ENCODE measurements at regions not wholly inside any gene's neighbourhood (a gene's known extent, or its start where the extent isn't known, plus 50 kb on each side); places are given as distances from the start of the nearest gene placed in this dataset.

GRCh38 chr15:97052513-97052912 lies 722.0 kb downstream of the NR2F2 start:
- Histone ChIP-seq H3K27me3 (ENCODE audit: low read depth) (no peaks in the 10 kb centered on the region), H3K27ac (no peak overlapping the region), H3K4me1 (no peaks in the 10 kb centered on the region), H3K9me3 (no peaks in the 10 kb centered on the region), H3K36me3 (no peaks in the 10 kb centered on the region), H3K4me3 (no peak overlapping the region)
- TF ChIP-seq, protein P1, sequence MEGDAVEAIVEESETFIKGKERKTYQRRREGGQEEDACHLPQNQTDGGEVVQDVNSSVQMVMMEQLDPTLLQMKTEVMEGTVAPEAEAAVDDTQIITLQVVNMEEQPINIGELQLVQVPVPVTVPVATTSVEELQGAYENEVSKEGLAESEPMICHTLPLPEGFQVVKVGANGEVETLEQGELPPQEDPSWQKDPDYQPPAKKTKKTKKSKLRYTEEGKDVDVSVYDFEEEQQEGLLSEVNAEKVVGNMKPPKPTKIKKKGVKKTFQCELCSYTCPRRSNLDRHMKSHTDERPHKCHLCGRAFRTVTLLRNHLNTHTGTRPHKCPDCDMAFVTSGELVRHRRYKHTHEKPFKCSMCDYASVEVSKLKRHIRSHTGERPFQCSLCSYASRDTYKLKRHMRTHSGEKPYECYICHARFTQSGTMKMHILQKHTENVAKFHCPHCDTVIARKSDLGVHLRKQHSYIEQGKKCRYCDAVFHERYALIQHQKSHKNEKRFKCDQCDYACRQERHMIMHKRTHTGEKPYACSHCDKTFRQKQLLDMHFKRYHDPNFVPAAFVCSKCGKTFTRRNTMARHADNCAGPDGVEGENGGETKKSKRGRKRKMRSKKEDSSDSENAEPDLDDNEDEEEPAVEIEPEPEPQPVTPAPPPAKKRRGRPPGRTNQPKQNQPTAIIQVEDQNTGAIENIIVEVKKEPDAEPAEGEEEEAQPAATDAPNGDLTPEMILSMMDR (IDR thresholded peaks at IDR 0.05), result no peak
- ATAC-seq (no peak), DNase-seq (no peak)
- intact Hi-C loops (cut with DNase I), result no loop called here

GRCh38 chr15:97053635-97054034 lies 723.1 kb downstream of the NR2F2 start:
- Histone ChIP-seq H3K4me3 (no peak overlapping the region), H3K9me3 (no peaks in the 10 kb centered on the region), H3K27me3 (ENCODE audit: low read depth) (no peaks in the 10 kb centered on the region), H3K4me1 (no peaks in the 10 kb centered on the region), H3K27ac (no peak overlapping the region), H3K36me3 (no peaks in the 10 kb centered on the region)
- DNase-seq (no peak), ATAC-seq (no peak)
- intact Hi-C loops (cut with DNase I), result no loop called here
- TF ChIP-seq, protein P1 (IDR thresholded peaks at IDR 0.05), result no peak

- H3K4me1 ChIP-seq, result no peaks in the 10 kb centered on the region
- H3K36me3 ChIP-seq, result no peaks in the 10 kb centered on the region
- no peak for DNase-seq
- no peaks in the 10 kb centered on the region for H3K9me3 ChIP-seq
- H3K27ac ChIP-seq, result no peak overlapping the region
- no peak overlapping the region for H3K4me3 ChIP-seq
- intact Hi-C loops (cut with DNase I), result no loop called here
- TF ChIP-seq, protein P1 (IDR thresholded peaks at IDR 0.05), result no peak
- H3K27me3 ChIP-seq (ENCODE audit: low read depth), result no peaks in the 10 kb centered on the region
- ATAC-seq, result no peak
Observed at GRCh38 chr15:97057503-97057902, 727.0 kb downstream of the NR2F2 start.

DNA sequence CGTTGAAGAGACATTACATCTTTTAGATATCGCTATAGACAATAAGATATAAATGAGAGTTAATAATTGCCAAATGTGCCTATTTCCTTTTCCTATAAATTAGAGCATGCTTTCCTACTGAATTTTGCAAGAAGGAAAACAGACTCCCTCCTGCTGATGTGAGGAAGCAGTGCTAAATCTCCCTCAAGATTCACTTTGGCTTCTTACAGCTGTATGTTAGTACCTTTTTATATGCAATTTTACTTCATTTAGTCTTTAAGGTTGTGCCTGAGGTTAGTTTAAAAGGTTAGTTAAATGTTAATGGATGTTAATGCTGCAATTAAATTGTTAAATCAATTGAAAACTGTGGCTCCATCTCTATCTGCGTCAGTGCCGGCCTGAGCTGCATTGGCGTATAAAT lies 728.8 kb downstream of the NR2F2 start:
- DNase-seq, result no peak

GRCh38 chr15:97061392-97061791 lies 730.9 kb downstream of the NR2F2 start:
- H3K36me3 ChIP-seq, result no peaks in the 10 kb centered on the region
- intact Hi-C loops (cut with DNase I), result no loop called here
- TF ChIP-seq, protein P1 (IDR thresholded peaks at IDR 0.05), result no peak
- no peaks in the 10 kb centered on the region for H3K27me3 ChIP-seq (ENCODE audit: low read depth)
- H3K27ac ChIP-seq, result no peak overlapping the region
- H3K9me3 ChIP-seq, result no peaks in the 10 kb centered on the region
- ATAC-seq (no peak), DNase-seq (no peak)
- H3K4me1 ChIP-seq, result no peaks in the 10 kb centered on the region
- H3K4me3 ChIP-seq, result no peak overlapping the region

More for the DNA sequence above, 728.8 kb downstream of the NR2F2 start:
- intact Hi-C loops (cut with DNase I), result no loop called here
- no peaks in the 10 kb centered on the region for H3K4me1 ChIP-seq
- ATAC-seq, result no peak
- no peaks in the 10 kb centered on the region for H3K9me3 ChIP-seq
- no peak overlapping the region for H3K4me3 ChIP-seq
- no peaks in the 10 kb centered on the region for H3K27me3 ChIP-seq (ENCODE audit: low read depth)
- H3K36me3 ChIP-seq, result no peaks in the 10 kb centered on the region
- H3K27ac ChIP-seq, result no peak overlapping the region
- TF ChIP-seq, protein P1 (IDR thresholded peaks at IDR 0.05), result no peak

- intact Hi-C loops (cut with DNase I), result no loop called here
- no peak for DNase-seq
- Histone ChIP-seq H3K36me3 (no peaks in the 10 kb centered on the region), H3K27me3 (ENCODE audit: low read depth) (no peaks in the 10 kb centered on the region), H3K27ac (no peak overlapping the region), H3K9me3 (no peaks in the 10 kb centered on the region), H3K4me1 (no peaks in the 10 kb centered on the region), H3K4me3 (no peak overlapping the region)
- ATAC-seq, result no peak
- TF ChIP-seq, protein P1 (IDR thresholded peaks at IDR 0.05), result no peak
Observed at GRCh38 chr15:97071668-97072067, 741.2 kb downstream of the NR2F2 start.
